ENCODE measurements at regions not wholly inside any gene's neighbourhood (a gene's known extent, or its start where the extent isn't known, plus 50 kb on each side); places are given as distances from the start of the nearest gene placed in this dataset.

- Histone ChIP-seq H3K27me3 (ENCODE audit: control insufficient read depth, insufficient read depth, low read length) (no peaks in the 10 kb centered on the region), H3K36me3 (ENCODE audit: control insufficient read depth, insufficient read depth, low read length) (no peaks in the 10 kb centered on the region), H3K4me3 (ENCODE audit: low read depth, low read length) (no peak overlapping the region)
- ChIA-PET CTCF (interaction anchor here (1.1 kb wide), 1 partner anchor 46 kb away, joined by 4 read pairs; no protein-coding TSS in a partner anchor), POLR2A (interaction anchor here (0.5 kb wide), 1 partner anchor 91 kb away, joined by 4 read pairs; no protein-coding TSS in a partner anchor)
- DNase-seq (ENCODE audit: low read depth) = no peak
- TF ChIP-seq CTCF (IDR thresholded peaks at IDR 0.05; ENCODE audit: insufficient read depth, low read depth, low read length) = no peak
Measured at GRCh38 chr3:55283441-55283925, 203.6 kb downstream of the WNT5A start.

GRCh38 chr3:55282994-55283393, 204.1 kb downstream of the WNT5A start:
- POLR2A ChIA-PET = no interaction called here
- Histone ChIP-seq H3K27me3 (ENCODE audit: control insufficient read depth, insufficient read depth, low read length) (no peaks in the 10 kb centered on the region), H3K4me3 (ENCODE audit: low read depth, low read length) (no peak overlapping the region), H3K36me3 (ENCODE audit: control insufficient read depth, insufficient read depth, low read length) (no peaks in the 10 kb centered on the region)
- no peak for DNase-seq (ENCODE audit: low read depth)
- CTCF ChIA-PET = interaction anchor here (1.1 kb wide), 1 partner anchor 47 kb away, joined by 4 read pairs; no protein-coding TSS in a partner anchor
- no peak for TF ChIP-seq CTCF (IDR thresholded peaks at IDR 0.05; ENCODE audit: insufficient read depth, low read depth, low read length)

GRCh38 chr3:55272031-55272645, 215.0 kb downstream of the WNT5A start:
- Histone ChIP-seq H3K4me3 (ENCODE audit: low read depth, low read length) (no peak overlapping the region), H3K27me3 (ENCODE audit: control insufficient read depth, insufficient read depth, low read length) (no peaks in the 10 kb centered on the region), H3K36me3 (ENCODE audit: control insufficient read depth, insufficient read depth, low read length) (no peaks in the 10 kb centered on the region)
- CTCF ChIA-PET = interaction anchor here (0.6 to 4.4 kb wide), 7 partner anchors 9 to 318 kb away, joined by 3 to 16 read pairs (median 4); no protein-coding TSS in a partner anchor
- POLR2A ChIA-PET = interaction anchor here (0.6 kb wide), 1 partner anchor 191 kb away, joined by 4 read pairs; no protein-coding TSS in a partner anchor
- no peak for TF ChIP-seq CTCF (IDR thresholded peaks at IDR 0.05; ENCODE audit: insufficient read depth, low read depth, low read length)
- no peak for DNase-seq (ENCODE audit: low read depth)

GRCh38 chr3:55271549-55271948, 215.6 kb downstream of the WNT5A start:
- ChIA-PET CTCF (interaction anchor here (0.6 to 4.4 kb wide), 3 partner anchors 9 to 194 kb away, joined by 4 to 16 read pairs (median 5); no protein-coding TSS in a partner anchor), POLR2A (no interaction called here)
- Histone ChIP-seq H3K27me3 (ENCODE audit: control insufficient read depth, insufficient read depth, low read length) (no peaks in the 10 kb centered on the region), H3K36me3 (ENCODE audit: control insufficient read depth, insufficient read depth, low read length) (no peaks in the 10 kb centered on the region), H3K4me3 (ENCODE audit: low read depth, low read length) (no peak overlapping the region)
- TF ChIP-seq CTCF (IDR thresholded peaks at IDR 0.05; ENCODE audit: insufficient read depth, low read depth, low read length) = no peak
- no peak for DNase-seq (ENCODE audit: low read depth)

GRCh38 chr3:55270976-55271375, 216.1 kb downstream of the WNT5A start:
- Histone ChIP-seq H3K27me3 (ENCODE audit: control insufficient read depth, insufficient read depth, low read length) (no peaks in the 10 kb centered on the region), H3K4me3 (ENCODE audit: low read depth, low read length) (no peak overlapping the region), H3K36me3 (ENCODE audit: control insufficient read depth, insufficient read depth, low read length) (no peaks in the 10 kb centered on the region)
- TF ChIP-seq CTCF (IDR thresholded peaks at IDR 0.05; ENCODE audit: insufficient read depth, low read depth, low read length) = no peak
- ChIA-PET POLR2A (no interaction called here), CTCF (interaction anchor here (2.1 to 4.4 kb wide), 2 partner anchors 10 to 13 kb away, joined by 5 to 16 read pairs; no protein-coding TSS in a partner anchor)
- no peak for DNase-seq (ENCODE audit: low read depth)

All from BJ (cell line).